HK-2 (cell line): ENCODE measurements at regions not wholly inside any gene's neighbourhood (a gene's known extent, or its start where the extent isn't known, plus 50 kb on each side); places are given as distances from the start of the nearest gene placed in this dataset.
"Not testable (repeated sequence)": the region's sequence is repeated elsewhere in the genome, so short reads cannot be mapped to it uniquely, and the experiment has no call there.

Experiments used
- DNase-seq: peaks from one replicate; pipeline ENCODE4 v3.0.0-alpha.2; 2018; ENCODE audit not compliant: unreplicated experiment

GRCh38 chr2:193496786-193497185 is 1302.1 kb upstream of the TMEFF2 start:
- DNase-seq: no peak

- no peak for DNase-seq
These were observed 1287.8 kb upstream of the TMEFF2 start for GRCh38 chr2:193482557-193482956.

GRCh38 chr2:193480187-193480586 is 1285.5 kb upstream of the TMEFF2 start:
- DNase-seq: no peak

GRCh38 chr2:193476171-193476800 is 1281.6 kb upstream of the TMEFF2 start:
- no peak for DNase-seq

GRCh38 chr2:193475038-193475437 is 1280.3 kb upstream of the TMEFF2 start:
- DNase-seq: no peak

GRCh38 chr2:193469251-193469650 is 1274.5 kb upstream of the TMEFF2 start:
- DNase-seq: no peak

- no peak for DNase-seq
These were observed 1272.7 kb upstream of the TMEFF2 start for GRCh38 chr2:193467276-193467987.

GRCh38 chr2:193463011-193463410 is 1268.3 kb upstream of the TMEFF2 start:
- DNase-seq: no peak

GRCh38 chr2:193462411-193462810 is 1267.7 kb upstream of the TMEFF2 start:
- DNase-seq: no peak

- DNase-seq: no peak
These were observed 1266.8 kb upstream of the TMEFF2 start for GRCh38 chr2:193461431-193461934.

GRCh38 chr2:193446967-193447366 is 1252.2 kb upstream of the TMEFF2 start:
- DNase-seq: no peak

GRCh38 chr2:193442293-193442692 is 1247.6 kb upstream of the TMEFF2 start:
- DNase-seq: no peak

- DNase-seq: no peak
These were observed 1233.6 kb upstream of the TMEFF2 start for GRCh38 chr2:193428336-193428818.

- DNase-seq: not testable (repeated sequence)
These were observed 1217.6 kb upstream of the TMEFF2 start for GRCh38 chr2:193412368-193412767.

- DNase-seq: no peak
These were observed 1215.2 kb upstream of the TMEFF2 start for GRCh38 chr2:193409951-193410350.

GRCh38 chr2:193382583-193382982 is 1187.8 kb upstream of the TMEFF2 start:
- DNase-seq: no peak

- DNase-seq: no peak
These were observed 1183.1 kb upstream of the TMEFF2 start for GRCh38 chr2:193377789-193378188.

GRCh38 chr2:193373120-193373519 is 1178.4 kb upstream of the TMEFF2 start:
- DNase-seq: no peak

GRCh38 chr2:193371200-193371599 is 1176.5 kb upstream of the TMEFF2 start:
- DNase-seq: no peak

- DNase-seq: no peak
These were observed 1173.9 kb upstream of the TMEFF2 start for GRCh38 chr2:193368615-193369014.

- DNase-seq: no peak
These were observed 1162.8 kb upstream of the TMEFF2 start for GRCh38 chr2:193357508-193357907.

GRCh38 chr2:193352665-193353242 is 1158.0 kb upstream of the TMEFF2 start:
- DNase-seq: not testable (repeated sequence)

GRCh38 chr2:193350509-193350908 is 1155.8 kb upstream of the TMEFF2 start:
- DNase-seq: no peak
